Right cardiac atrium (tissue), 5 donors: ENCODE measurements at regions not wholly inside any gene's neighbourhood (a gene's known extent, or its start where the extent isn't known, plus 50 kb on each side); places are given as distances from the start of the nearest gene placed in this dataset.

Source experiments
- ATAC-seq, 2 donors: fragments of 200-7000 bp; cut with Tn5 transposase; one replicate each; pipeline versions ENCODE4 v1.8.0 to v1.9.1; 2020; ENCODE audit warnings: moderate library complexity in 2 of 2, mild to moderate bottlenecking in 1 of 2
- DNase-seq, 3 donors: peaks; one replicate each; pipeline ENCODE4 v3.0.0-alpha.2; 2020
- H3K27ac ChIP-seq: one replicate; pipeline ENCODE4 v1.5.1; 2013; ENCODE audit warnings: mild to moderate bottlenecking, low read length, control low read depth, moderate library complexity
- H3K27me3 ChIP-seq: one replicate; pipeline ENCODE4 v1.6.1; 2013; ENCODE audit not compliant: control insufficient read depth, insufficient read depth
- H3K4me1 ChIP-seq: one replicate; pipeline ENCODE4 v1.6.1; 2013; ENCODE audit warnings: low read length; ENCODE audit not compliant: control insufficient read depth, insufficient read depth
- H3K4me3 ChIP-seq: one replicate; pipeline ENCODE4 v1.5.1; 2013; ENCODE audit warnings: low read length, control low read depth
- H3K9me3 ChIP-seq: one replicate; pipeline ENCODE4 v1.6.1; 2013; ENCODE audit warnings: low read length; ENCODE audit not compliant: control insufficient read depth
- WGBS: extraction: QIAGEN DNeasy Blood & Tissue Kit; methylation state at CpG from one replicate; pipeline ENCODE4 v1.1.7; 2013; 5-methylcytosine and 5-hydroxymethylcytosine counted together
- intact Hi-C, 4 donors: fragments of 100-400 bp; cut with DNase I; formaldehyde crosslinking; loops; one replicate each; pipeline versions ENCODE4 v1.11.0 to v1.14.0; 2022 to 2023
- donor health status: healthy with polysubstance abuse.
- donor health status: DM: no; HTN: yes; CAD: no.
- donor health status: DM: no; HTN: no; CAD: no.
- donor health status: DM: no; HTN: yes; CAD: no; lungs with severe emphysema.
- donor health status: DM: yes; HTN: yes; CAD: no.

DNA sequence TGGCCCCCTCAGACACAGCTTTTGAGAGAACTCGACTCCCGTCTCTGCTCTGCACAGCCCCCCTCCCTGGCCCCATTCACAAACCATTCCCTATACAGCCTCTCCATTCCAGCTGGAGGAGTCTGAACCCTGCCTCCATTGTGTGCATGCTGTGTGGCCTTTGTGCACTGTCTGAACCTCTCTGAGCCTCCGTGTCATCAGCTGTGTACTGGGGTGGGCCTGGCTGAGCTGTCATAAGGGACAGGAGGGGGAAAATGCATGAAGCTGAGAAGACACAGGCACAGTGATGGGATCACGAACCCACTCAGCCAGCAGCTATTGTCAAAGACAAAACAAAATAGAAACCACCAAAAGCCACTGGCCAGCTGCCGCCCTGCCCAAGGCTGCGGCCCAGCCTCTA, 130.8 kb downstream of the RFLNA start:
- Histone ChIP-seq H3K4me3 (no peak overlapping the region), H3K27ac (no peak overlapping the region), H3K9me3 (no peaks in the 10 kb centered on the region), H3K27me3 (no peaks in the 10 kb centered on the region), H3K4me1 (peaks cover 16% of the 10 kb centered on the region)
- intact Hi-C loops, result no loop called here
- WGBS, result 91% methylated on average over 6 of the region's 6 CpGs
- DNase-seq (no peak), ATAC-seq (no peak)

DNA sequence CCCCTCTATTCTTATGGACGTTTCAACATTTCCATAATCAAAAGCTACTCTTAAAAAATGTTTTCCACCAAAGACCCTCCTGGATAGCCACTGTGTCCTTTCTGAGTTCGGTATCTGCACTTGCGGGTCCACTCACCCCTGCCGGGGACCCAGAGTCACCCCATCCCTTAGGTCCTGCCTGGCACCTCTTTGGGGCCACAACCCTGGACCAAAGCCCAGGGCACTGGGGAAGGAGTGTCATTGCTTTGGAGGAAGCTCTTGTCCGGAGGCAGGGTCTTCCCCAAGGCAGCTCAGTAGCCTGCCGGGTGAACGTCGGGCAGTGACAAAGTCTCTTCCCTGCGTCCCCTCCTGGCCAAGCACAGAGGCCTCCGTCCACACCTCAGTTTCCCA, 129.6 kb downstream of the RFLNA start:
- intact Hi-C loops, result loop anchor here in 1 of 4 donors (5.0 kb wide), 1 partner anchor 37 kb away; no protein-coding TSS in a partner anchor
- Histone ChIP-seq H3K27me3 (no peaks in the 10 kb centered on the region), H3K27ac (no peak overlapping the region), H3K4me3 (no peak overlapping the region), H3K4me1 (peaks cover 16% of the 10 kb centered on the region), H3K9me3 (no peaks in the 10 kb centered on the region)
- peak in 1 of 3 donors; percentile 58 for DNase-seq
- ATAC-seq, result no peak
- WGBS, result 86% methylated on average over 10 of the region's 10 CpGs

DNA sequence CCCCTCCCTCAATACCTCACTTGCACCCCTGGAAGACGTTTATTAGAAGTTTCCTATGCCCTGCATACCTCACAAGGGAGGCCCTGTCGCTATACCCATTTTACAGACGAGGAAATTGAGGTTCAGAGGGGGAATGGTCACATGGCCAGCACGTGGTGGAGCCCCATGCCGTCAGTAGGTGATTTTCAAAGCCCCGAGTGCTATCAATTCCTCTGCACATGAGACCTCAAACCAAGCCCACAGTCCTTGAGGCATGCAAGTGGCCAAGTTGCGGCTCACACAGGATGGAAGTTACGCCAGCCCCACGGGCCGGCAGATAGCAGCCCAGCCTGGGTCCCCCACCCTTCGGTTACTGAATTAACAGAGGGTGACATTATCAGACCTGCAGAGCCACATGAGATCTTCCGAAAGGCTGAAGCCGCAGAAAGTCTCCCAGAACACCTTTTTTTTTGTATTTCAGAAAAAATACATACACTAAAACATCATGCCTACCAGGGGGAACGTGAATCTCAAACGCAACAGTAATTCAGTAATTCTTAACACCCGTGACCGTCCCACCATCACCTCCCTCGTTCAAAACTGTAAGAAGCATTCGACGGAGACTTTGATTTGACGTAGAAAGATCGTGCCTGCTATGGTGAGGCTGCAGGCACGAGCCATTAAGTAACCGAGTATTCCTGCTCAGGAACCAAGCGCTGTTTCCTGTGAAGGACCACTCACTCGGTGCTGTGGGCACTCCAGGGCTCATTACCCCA, 129.0 kb downstream of the RFLNA start:
- intact Hi-C loops, result loop anchor here in 1 of 4 donors (5.0 kb wide), 1 partner anchor 37 kb away; no protein-coding TSS in a partner anchor
- no peak overlapping the region for H3K4me3 ChIP-seq
- WGBS, result 69% methylated on average over 26 of the region's 26 CpGs
- peak overlapping the region; percentile 92 for H3K27ac ChIP-seq
- peaks cover 16% of the 10 kb centered on the region for H3K4me1 ChIP-seq
- ATAC-seq, result no peak
- H3K9me3 ChIP-seq, result no peaks in the 10 kb centered on the region
- no peaks in the 10 kb centered on the region for H3K27me3 ChIP-seq
- peak in 2 of 3 donors; percentile 50 to 64 for DNase-seq

DNA sequence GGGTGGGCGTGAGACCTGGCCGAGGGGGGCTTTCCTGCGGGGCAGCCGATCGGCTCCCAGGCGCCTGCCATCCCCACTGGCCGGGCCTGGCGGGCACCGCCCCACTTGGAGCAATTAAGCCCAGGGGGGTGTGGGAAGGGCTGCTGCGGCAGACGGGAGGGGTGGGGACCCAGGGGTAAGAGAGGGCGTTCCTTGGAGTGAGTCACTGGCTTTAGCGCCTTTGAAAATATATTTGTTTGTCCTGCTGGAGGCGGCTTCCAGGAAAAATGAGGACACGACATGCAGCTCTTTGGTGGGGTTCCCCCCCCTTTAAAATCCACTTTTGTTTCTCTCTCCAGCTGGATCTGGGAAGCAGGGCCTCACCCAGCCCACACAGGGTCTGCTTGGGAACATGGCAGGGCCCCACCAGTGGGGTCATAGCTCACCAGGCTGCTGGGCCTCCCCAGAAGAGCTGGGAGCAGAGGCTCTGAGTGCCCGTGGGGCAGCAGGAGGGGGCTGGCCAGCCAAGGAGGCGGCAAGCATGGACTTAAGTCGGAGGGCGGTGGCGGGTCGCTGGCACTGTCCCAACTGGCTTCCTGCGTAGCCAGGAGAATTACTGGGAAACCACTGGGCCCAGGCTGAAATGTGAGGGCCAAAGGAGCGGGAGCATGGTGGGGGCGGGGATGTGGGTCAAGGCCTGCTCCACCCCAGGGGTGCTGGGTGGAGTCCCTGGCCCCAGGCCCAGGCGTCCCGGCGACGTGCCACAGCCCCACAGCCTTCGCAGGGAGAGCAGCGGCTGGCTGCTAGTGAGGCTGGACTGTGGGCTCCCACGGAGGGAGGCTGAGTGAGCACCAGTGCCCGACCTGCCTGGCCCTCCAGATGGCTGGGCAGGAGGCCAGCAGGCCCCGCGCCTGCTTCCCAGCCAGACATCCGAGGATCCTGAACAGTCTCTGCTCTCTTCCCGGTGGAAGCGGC, 128.0 kb downstream of the RFLNA start:
- no peaks in the 10 kb centered on the region for H3K9me3 ChIP-seq

DNA sequence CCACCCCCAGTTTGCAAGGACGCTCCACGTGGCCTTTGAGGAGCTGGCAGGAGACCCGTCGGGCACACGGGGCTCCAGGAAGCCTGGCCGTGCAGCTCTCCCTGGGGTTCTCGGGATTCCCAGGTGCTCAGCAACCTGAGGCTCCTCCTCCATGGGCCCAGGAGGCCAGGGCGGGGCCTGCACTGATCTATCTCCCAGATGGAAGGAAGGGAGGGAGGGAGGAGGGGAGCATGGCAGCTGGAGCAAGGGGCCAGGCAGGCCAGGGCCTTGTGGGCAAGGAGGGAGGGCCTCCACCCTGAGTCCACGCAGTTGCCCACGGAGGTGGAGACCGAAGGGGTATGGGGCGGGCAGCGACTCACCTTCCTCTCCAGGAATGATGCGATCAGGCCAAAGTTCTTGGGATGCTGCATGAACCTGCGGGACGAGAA, 127.3 kb downstream of the RFLNA start:
- intact Hi-C loops, result loop anchor here in 1 of 4 donors (5.0 kb wide), 1 partner anchor 35 kb away; no protein-coding TSS in a partner anchor
- ATAC-seq (peak; percentile 2 to 5), DNase-seq (peak in 2 of 3 donors; percentile 75 to 76)
- WGBS, result 41% methylated on average over 16 of the region's 16 CpGs
- Histone ChIP-seq H3K27ac (peak overlapping the region; percentile 72), H3K4me1 (peaks cover 14% of the 10 kb centered on the region), H3K9me3 (no peaks in the 10 kb centered on the region), H3K27me3 (no peaks in the 10 kb centered on the region), H3K4me3 (no peak overlapping the region)

More for the DNA sequence above, 128.0 kb downstream of the RFLNA start:
- DNase-seq, result peak; percentile 98
- Histone ChIP-seq H3K4me3 (no peak overlapping the region), H3K4me1 (peaks cover 16% of the 10 kb centered on the region), H3K27ac (peak overlapping the region; percentile 92), H3K27me3 (no peaks in the 10 kb centered on the region)
- 19% methylated on average over 37 of the region's 37 CpGs for WGBS
- ATAC-seq, result peak; percentile 87 to 90
- intact Hi-C loops, result loop anchor here in 1 of 4 donors (5.0 kb wide), 1 partner anchor 36 kb away; no protein-coding TSS in a partner anchor

DNA sequence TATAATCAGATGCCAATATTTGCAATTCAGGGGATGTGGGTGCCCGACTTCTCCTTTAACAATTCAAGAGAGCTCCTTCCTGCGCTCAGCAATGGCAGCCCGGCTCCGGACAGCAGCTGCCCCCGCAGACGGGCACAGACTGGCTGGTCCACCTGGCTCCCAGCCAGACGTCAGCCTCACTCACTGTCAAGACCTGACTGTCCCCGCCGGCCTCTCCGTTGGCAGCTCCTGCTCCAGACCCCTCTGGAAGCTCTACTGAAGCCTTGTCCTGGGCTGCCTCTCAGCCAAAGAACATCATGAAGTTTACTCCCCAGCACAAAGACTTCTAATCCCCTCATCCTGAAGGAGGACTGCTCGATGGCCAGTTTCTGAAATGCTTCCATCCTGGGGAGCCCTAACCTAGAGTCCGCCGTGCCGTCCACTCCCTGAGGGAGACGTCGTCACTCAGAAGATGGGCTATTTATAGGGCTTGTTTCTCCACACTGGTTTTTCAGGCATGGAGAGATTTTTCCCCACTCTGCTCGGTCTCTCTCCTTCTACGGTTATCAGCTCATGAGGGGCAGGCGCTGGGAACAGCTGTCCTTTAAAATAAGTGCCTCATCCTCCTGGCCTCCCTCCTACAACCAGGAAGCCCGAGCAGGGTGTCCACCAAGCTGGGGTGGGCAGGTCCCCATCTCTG, 126.2 kb downstream of the RFLNA start:
- H3K4me3 ChIP-seq, result no peak overlapping the region
- H3K27ac ChIP-seq, result peak overlapping the region; percentile 72
- H3K4me1 ChIP-seq, result peaks cover 14% of the 10 kb centered on the region
- DNase-seq, result peak; percentile 77 to 92 (median 92)
- WGBS, result 47% methylated on average over 20 of the region's 20 CpGs
- ATAC-seq, result peak in 1 of 2 donors; percentile 17
- intact Hi-C loops, result loop anchor here in 1 of 4 donors (5.0 kb wide), 1 partner anchor 34 kb away; no protein-coding TSS in a partner anchor
- no peaks in the 10 kb centered on the region for H3K9me3 ChIP-seq
- no peaks in the 10 kb centered on the region for H3K27me3 ChIP-seq

DNA sequence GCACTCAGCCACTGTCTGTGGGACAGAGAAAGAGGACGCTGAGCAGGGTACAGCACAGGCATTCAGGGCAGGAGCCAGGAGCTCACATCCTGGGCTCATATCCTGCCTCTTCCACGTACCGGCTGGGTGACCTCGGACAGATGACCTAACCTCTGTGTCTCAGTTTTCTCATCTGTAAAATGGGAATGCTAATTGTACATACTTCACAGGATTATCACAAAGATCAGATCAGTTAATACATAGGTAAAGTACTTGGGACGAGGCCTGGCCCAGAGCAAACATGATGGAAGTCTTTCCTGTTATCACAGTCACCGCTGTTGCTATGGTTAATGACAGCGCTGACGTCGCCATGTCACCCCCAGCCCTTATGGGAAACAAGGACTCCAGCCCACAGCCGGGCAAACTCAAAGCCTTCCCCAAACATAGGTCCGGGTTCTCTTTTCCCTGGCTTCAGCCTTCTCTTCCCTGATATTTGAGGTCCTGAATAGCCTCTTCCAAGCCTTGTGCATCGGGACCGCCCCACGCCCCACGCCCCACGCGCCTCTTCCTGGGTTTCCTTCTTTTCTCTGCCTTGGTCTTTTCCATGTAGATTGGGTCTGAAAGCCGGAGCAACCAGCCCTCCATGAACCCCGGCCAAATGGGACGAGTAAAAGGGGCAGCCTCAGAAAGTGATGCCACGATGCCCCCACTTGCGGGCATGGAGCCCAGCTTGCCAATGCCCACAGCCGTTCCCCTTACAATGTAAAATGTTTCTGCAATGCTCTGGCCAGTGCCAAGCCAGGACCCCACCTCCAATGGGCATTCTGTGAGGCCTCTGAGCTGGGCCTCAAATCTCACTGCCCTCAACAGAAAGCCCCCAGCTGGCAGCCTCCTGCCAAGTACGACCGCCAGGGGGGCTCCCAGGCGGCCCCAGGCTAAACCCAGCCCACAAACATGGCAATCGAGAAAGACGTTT, 125.4 kb downstream of the RFLNA start:
- Histone ChIP-seq H3K27ac (peak overlapping the region; percentile 11), H3K27me3 (no peaks in the 10 kb centered on the region), H3K4me1 (peaks cover 14% of the 10 kb centered on the region), H3K4me3 (no peak overlapping the region), H3K9me3 (no peaks in the 10 kb centered on the region)
- no peak for ATAC-seq
- WGBS, result 88% methylated on average over 28 of the region's 28 CpGs
- intact Hi-C loops, result loop anchor here in 1 of 4 donors (5.0 kb wide), 1 partner anchor 33 kb away; no protein-coding TSS in a partner anchor
- peak in 2 of 3 donors; percentile 40 to 49 for DNase-seq

DNA sequence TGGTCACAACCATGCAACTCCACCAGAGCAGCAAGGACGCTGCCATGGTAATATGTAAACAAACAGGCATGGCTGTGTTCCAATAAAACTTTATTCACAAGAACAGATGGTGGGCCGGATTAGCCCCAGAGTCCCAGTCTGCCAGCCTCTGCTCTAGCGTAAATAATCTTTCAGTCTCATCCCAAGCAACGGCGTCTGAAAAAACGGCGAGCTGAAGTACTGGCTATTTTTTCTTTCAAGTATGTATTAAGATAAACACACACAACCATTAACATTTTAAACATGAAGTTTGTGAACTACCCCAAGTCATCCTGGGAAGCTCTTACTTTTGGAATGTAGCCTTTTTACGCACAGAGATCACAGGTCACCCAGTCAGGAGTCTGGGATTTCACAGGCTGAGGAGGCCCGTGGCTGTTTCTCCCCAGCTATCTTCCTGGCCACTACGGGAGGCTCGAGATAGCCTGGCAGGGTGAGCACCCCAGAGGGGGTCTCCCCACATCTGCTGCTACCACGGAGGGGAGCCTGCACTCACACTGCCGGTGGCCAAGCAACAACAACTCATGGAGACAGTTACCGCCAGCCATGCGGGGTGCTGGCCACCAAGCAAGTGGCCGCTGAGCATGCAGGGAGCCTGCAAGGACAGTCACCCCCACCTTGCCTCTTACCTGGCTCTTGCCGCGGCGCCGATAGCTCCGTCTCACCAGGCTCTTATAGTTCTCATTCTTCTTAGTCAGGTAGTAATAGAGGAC, 124.6 kb downstream of the RFLNA start:
- no peak overlapping the region for H3K27ac ChIP-seq
- ATAC-seq, result no peak
- H3K4me3 ChIP-seq, result no peak overlapping the region
- 89% methylated on average over 21 of the region's 21 CpGs for WGBS
- no peaks in the 10 kb centered on the region for H3K27me3 ChIP-seq
- no peaks in the 10 kb centered on the region for H3K9me3 ChIP-seq
- peaks cover 14% of the 10 kb centered on the region for H3K4me1 ChIP-seq
- intact Hi-C loops, result loop anchor here in 1 of 4 donors (5.0 kb wide), 1 partner anchor 32 kb away; no protein-coding TSS in a partner anchor
- peak in 2 of 3 donors; percentile 46 to 58 for DNase-seq

DNA sequence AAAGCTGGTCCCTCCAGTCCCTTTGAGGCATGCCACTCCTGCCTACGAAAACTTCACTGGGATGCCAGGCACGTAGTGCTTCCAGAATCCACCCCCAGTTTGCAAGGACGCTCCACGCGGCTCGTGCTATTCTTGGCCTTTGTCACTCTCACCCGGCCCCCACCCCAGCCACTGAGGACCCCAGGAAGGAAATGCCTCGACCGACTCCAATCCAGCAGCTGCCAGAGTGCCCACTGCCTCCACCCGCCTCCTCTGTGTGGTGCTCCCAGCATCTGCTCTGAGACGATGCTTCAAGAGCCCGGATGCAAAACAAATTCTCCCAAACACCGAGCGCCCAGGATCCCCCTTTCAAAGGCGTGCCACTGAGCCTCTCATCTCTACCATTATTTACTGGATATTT, 123.9 kb downstream of the RFLNA start:
- peaks cover 14% of the 10 kb centered on the region for H3K4me1 ChIP-seq
- no peaks in the 10 kb centered on the region for H3K27me3 ChIP-seq
- peak in 1 of 3 donors; percentile 66 for DNase-seq
- no peak overlapping the region for H3K4me3 ChIP-seq
- no peak overlapping the region for H3K27ac ChIP-seq
- H3K9me3 ChIP-seq, result no peaks in the 10 kb centered on the region
- intact Hi-C loops, result no loop called here
- 67% methylated on average over 15 of the region's 15 CpGs for WGBS
- no peak for ATAC-seq
